CD14-positive monocyte (primary cell): ENCODE measurements at regions not wholly inside any gene's neighbourhood (a gene's known extent, or its start where the extent isn't known, plus 50 kb on each side); places are given as distances from the start of the nearest gene placed in this dataset.

Experiments used
- DNase-seq, 3 donors: peaks; one replicate each; pipeline ENCODE4 v3.0.0-alpha.2; 2011 to 2022
- H2AFZ ChIP-seq: 2 replicates; pipeline ENCODE4 v1.6.0; 2012; ENCODE audit warnings: mild to moderate bottlenecking, low read depth, low read length, inconsistent platforms; ENCODE audit not compliant: insufficient read depth, poor library complexity, severe bottlenecking
- H3K27ac ChIP-seq, 2 donors: 1 replicate in 1 of 2; 2 replicates in 1 of 2; pipeline ENCODE4 v1.5.1; 2012 to 2013; ENCODE audit warnings: low read length in 2 of 2, control low read depth in 1 of 2, inconsistent platforms in 1 of 2, low read depth in 1 of 2, mild to moderate bottlenecking in 1 of 2
- H3K27me3 ChIP-seq, 2 donors: one replicate each; pipeline versions ENCODE4 v1.6.0 to v1.6.1; 2011 to 2013; ENCODE audit warnings: low read length in 2 of 2; ENCODE audit not compliant: control insufficient read depth in 2 of 2, insufficient read depth in 2 of 2
- H3K36me3 ChIP-seq, 2 donors: replicated peaks in 1 of 2; 1 replicate in 1 of 2; 2 replicates in 1 of 2; pipeline versions ENCODE4 v1.5.1 to v1.6.1; 2012 to 2013; ENCODE audit warnings: low read length in 2 of 2, control low read depth in 1 of 2, inconsistent platforms in 1 of 2, mild to moderate bottlenecking in 1 of 2; ENCODE audit not compliant: insufficient read depth in 2 of 2, control insufficient read depth in 1 of 2
- H3K4me1 ChIP-seq, 2 donors: 1 replicate in 1 of 2; 2 replicates in 1 of 2; pipeline versions ENCODE4 v1.5.1 to v1.6.1; 2012 to 2013; ENCODE audit warnings: low read length in 2 of 2, control low read depth in 1 of 2, inconsistent platforms in 1 of 2, mild to moderate bottlenecking in 1 of 2, moderate library complexity in 1 of 2; ENCODE audit not compliant: insufficient read depth in 2 of 2, control insufficient read depth in 1 of 2
- H3K4me2 ChIP-seq: replicated peaks from 2 replicates; pipeline ENCODE3; 2012; ENCODE audit warnings: low read length, moderate library complexity, mild to moderate bottlenecking; ENCODE audit not compliant: poor library complexity, severe bottlenecking; ENCODE audit errors: extremely low read depth
- H3K4me3 ChIP-seq, 3 experiments: fragments of 200-600 bp in 1 of 3; sonication (generic) in 1 of 3; replicated peaks in 1 of 3; 1 replicate in 2 of 3; 2 replicates in 1 of 3; pipeline ENCODE4 v1.5.1; 2011 to 2013; ENCODE audit warnings: low read length in 3 of 3, mild to moderate bottlenecking in 3 of 3, control low read depth in 2 of 3, low read depth in 2 of 3, inconsistent platforms in 1 of 3, moderate library complexity in 1 of 3
- H3K79me2 ChIP-seq: 2 replicates; pipeline ENCODE4 v1.6.0; 2012; ENCODE audit warnings: mild to moderate bottlenecking, control low read depth, inconsistent platforms, low read length, moderate library complexity; ENCODE audit not compliant: insufficient read depth
- H3K9ac ChIP-seq: 2 replicates; pipeline ENCODE4 v1.6.0; 2017; ENCODE audit warnings: low read length, mild to moderate bottlenecking; ENCODE audit not compliant: insufficient read depth, poor library complexity, severe bottlenecking
- H3K9me3 ChIP-seq, 2 donors: replicated peaks in 1 of 2; 1 replicate in 1 of 2; 2 replicates in 1 of 2; pipeline versions ENCODE4 v1.5.1 to v1.6.1; 2012 to 2013; ENCODE audit warnings: low read length in 2 of 2, control low read depth in 1 of 2; ENCODE audit not compliant: control insufficient read depth in 1 of 2, insufficient read depth in 1 of 2
- H4K20me1 ChIP-seq: 2 replicates; pipeline ENCODE4 v1.6.0; 2012; ENCODE audit warnings: mild to moderate bottlenecking, low read length, control low read depth, moderate library complexity; ENCODE audit not compliant: insufficient read depth
- H3K27ac Mint-ChIP-seq, 7 donors: one replicate each; pipeline ENCODE4 v1.8.0; 2020; ENCODE audit warnings: mild to moderate bottlenecking in 7 of 7, mixed read lengths in 7 of 7, moderate library complexity in 6 of 7, inconsistent platforms in 2 of 7
- H3K27me3 Mint-ChIP-seq, 3 donors: one replicate each; pipeline ENCODE4 v1.8.0; 2021 to 2022; ENCODE audit warnings: low read depth in 3 of 3, mild to moderate bottlenecking in 3 of 3, mixed read lengths in 3 of 3, moderate library complexity in 3 of 3, inconsistent platforms in 1 of 3
- H3K36me3 Mint-ChIP-seq, 2 donors: one replicate each; pipeline ENCODE4 v1.8.0; 2020; ENCODE audit warnings: mixed read lengths in 2 of 2, inconsistent platforms in 1 of 2, mild to moderate bottlenecking in 1 of 2
- H3K4me1 Mint-ChIP-seq: one replicate; pipeline ENCODE4 v1.8.0; 2020; ENCODE audit warnings: mild to moderate bottlenecking, mixed read lengths
- H3K4me3 Mint-ChIP-seq, 2 donors: one replicate each; pipeline ENCODE4 v1.8.0; 2020; ENCODE audit warnings: mild to moderate bottlenecking in 2 of 2, mixed read lengths in 2 of 2, moderate library complexity in 1 of 2
- H3K9me3 Mint-ChIP-seq, 7 donors: one replicate each; pipeline ENCODE4 v1.8.0; 2020 to 2022; ENCODE audit warnings: mixed read lengths in 7 of 7, mild to moderate bottlenecking in 6 of 7, moderate library complexity in 6 of 7, inconsistent platforms in 2 of 7
- CTCF ChIP-seq: fragments of 200-600 bp; IDR thresholded peaks from one replicate; pipeline ENCODE4 v1.8.0; 2022; ENCODE audit warnings: antibody characterized with exemption, mild to moderate bottlenecking
- WGBS: methylation state at CpG from one replicate; pipeline ENCODE4 v1.1.5; 2013; ENCODE audit warnings: missing lambda C conversion rate; ENCODE audit not compliant: insufficient coverage; 5-methylcytosine and 5-hydroxymethylcytosine counted together
- intact Hi-C, 2 donors: fragments of 100-400 bp; cut with micrococcal nuclease; formaldehyde crosslinking; loops; one replicate each; pipeline versions ENCODE4 v1.15.0 to v1.15.1; 2023

- DNase-seq, result no peak
- Histone ChIP-seq H3K27me3 (no peaks in the 10 kb centered on the region), H4K20me1 (no peaks in the 10 kb centered on the region), H3K9me3 (no peaks in the 10 kb centered on the region), H2AFZ (no peak overlapping the region), H3K4me2 (no peak overlapping the region), H3K27ac (no peak overlapping the region), H3K9ac (no peak overlapping the region), H3K79me2 (no peaks in the 10 kb centered on the region), H3K4me1 (no peaks in the 10 kb centered on the region), H3K4me3 (no peak overlapping the region), H3K36me3 (no peaks in the 10 kb centered on the region)
- TF ChIP-seq CTCF, result no peak
- H3K36me3 Mint-ChIP-seq, result no peaks in the 10 kb centered on the region
- H3K27ac Mint-ChIP-seq, result no peak overlapping the region
- peaks cover 0 to 4% (median 0%) of the 10 kb centered on the region in 3 donors for H3K27me3 Mint-ChIP-seq
- H3K4me1 Mint-ChIP-seq, result no peaks in the 10 kb centered on the region
- no peak overlapping the region for H3K4me3 Mint-ChIP-seq
- peaks cover 0 to 4% (median 0%) of the 10 kb centered on the region in 7 donors for H3K9me3 Mint-ChIP-seq
- intact Hi-C loops, result no loop called here
These were observed 355.8 kb downstream of the ADRA2A start for GRCh38 chr10:111432588-111432987.

- Histone ChIP-seq H3K9ac (no peak overlapping the region), H4K20me1 (no peaks in the 10 kb centered on the region), H3K79me2 (no peaks in the 10 kb centered on the region), H3K36me3 (no peaks in the 10 kb centered on the region), H3K9me3 (no peaks in the 10 kb centered on the region), H2AFZ (no peak overlapping the region), H3K4me2 (no peak overlapping the region), H3K27ac (no peak overlapping the region), H3K27me3 (no peaks in the 10 kb centered on the region), H3K4me3 (no peak overlapping the region), H3K4me1 (no peaks in the 10 kb centered on the region)
- intact Hi-C loops, result no loop called here
- Mint-ChIP-seq H3K4me1 (no peaks in the 10 kb centered on the region), H3K4me3 (no peak overlapping the region), H3K9me3 (peaks cover 0 to 6% (median 0%) of the 10 kb centered on the region in 7 donors), H3K27ac (no peak overlapping the region), H3K36me3 (no peaks in the 10 kb centered on the region), H3K27me3 (peaks cover 0 to 3% (median 0%) of the 10 kb centered on the region in 3 donors)
- WGBS, result 83% methylated on average over 1 of the region's 1 CpG
- no peak for DNase-seq
- no peak for TF ChIP-seq CTCF
These were observed 359.0 kb downstream of the ADRA2A start for GRCh38 chr10:111435871-111436270.
